ENCODE measurements at regions not wholly inside any gene's neighbourhood (a gene's known extent, or its start where the extent isn't known, plus 50 kb on each side); places are given as distances from the start of the nearest gene placed in this dataset.

- TF ChIP-seq CTCF (IDR thresholded peaks at IDR 0.05) (no peak), POLR2A (IDR thresholded peaks at IDR 0.05) (no peak), POLR2AphosphoS5 (IDR thresholded peaks at IDR 0.05) (no peak)
These were observed 67.0 kb upstream of the KLHL13 start for GRCh38 chrX:118183606-118184005.
